Gastrocnemius medialis (tissue), 4 donors: ENCODE measurements at regions not wholly inside any gene's neighbourhood (a gene's known extent, or its start where the extent isn't known, plus 50 kb on each side); places are given as distances from the start of the nearest gene placed in this dataset.

Experiments used
- ATAC-seq, 2 donors: fragments of 150-250 bp; one replicate each; pipeline ENCODE4 v1.9.1; 2016
- DNase-seq, 2 donors: peaks; one replicate each; pipeline ENCODE4 v3.0.0-alpha.2; 2019
- H3K27ac ChIP-seq, 4 donors: fragments of 200-600 bp; sonication (generic); 1 replicate in 1 of 4; 2 replicates in 3 of 4; pipeline ENCODE4 v1.5.1; 2016 to 2018; ENCODE audit warnings: mild to moderate bottlenecking in 2 of 4, moderate library complexity in 1 of 4
- H3K27me3 ChIP-seq, 3 donors: fragments of 200-600 bp; sonication (generic) in 2 of 3; 1 replicate in 1 of 3; 2 replicates in 2 of 3; pipeline versions ENCODE4 v1.5.1 to v1.6.0; 2016 to 2019; ENCODE audit warnings: mild to moderate bottlenecking in 1 of 3, moderate library complexity in 1 of 3
- H3K36me3 ChIP-seq, 2 donors: fragments of 200-600 bp; sonication (generic) in 1 of 2; one replicate each; pipeline ENCODE4 v1.5.1; 2017 to 2018
- H3K4me1 ChIP-seq, 2 donors: fragments of 200-600 bp; sonication (generic) in 1 of 2; one replicate each; pipeline ENCODE4 v1.5.1; 2016 to 2017; ENCODE audit warnings: mild to moderate bottlenecking in 2 of 2
- H3K4me3 ChIP-seq, 4 donors: fragments of 200-600 bp; sonication (generic) in 3 of 4; 1 replicate in 1 of 4; 2 replicates in 3 of 4; pipeline ENCODE4 v1.5.1; 2016 to 2019; ENCODE audit warnings: mild to moderate bottlenecking in 2 of 4
- H3K9me3 ChIP-seq, 3 donors: fragments of 200-600 bp; sonication (generic) in 2 of 3; 1 replicate in 1 of 3; 2 replicates in 2 of 3; pipeline ENCODE4 v1.5.1; 2016 to 2019
- CTCF ChIP-seq, 5 experiments: fragments of 450-650 bp in 3 of 5; fragments of 200-600 bp in 2 of 5; sonication (generic) in 2 of 5; IDR thresholded peaks in 4 of 5; conservative IDR thresholded peaks in 1 of 5; 1 replicate in 4 of 5; 2 replicates in 1 of 5; pipeline ENCODE4 v1.5.1; 2016 to 2019; ENCODE audit warnings: antibody characterized with exemption in 5 of 5, mild to moderate bottlenecking in 3 of 5, moderate library complexity in 3 of 5
- POLR2A ChIP-seq, 2 donors: fragments of 450-650 bp; IDR thresholded peaks; one replicate each; pipeline ENCODE4 v1.6.1; 2017; ENCODE audit warnings: antibody characterized with exemption in 2 of 2, mild to moderate bottlenecking in 2 of 2, moderate library complexity in 2 of 2
- in situ Hi-C, 4 donors: fragments of 200-750 bp; cut with MboI; loops; one replicate each; pipeline versions ENCODE4 v1.15.0 to v1.8.0; 2017; ENCODE audit warnings: low sequenced_read_pairs in 4 of 4
- intact Hi-C: fragments of 100-400 bp; cut with DNase I; formaldehyde crosslinking; loops from one replicate; pipeline ENCODE4 v1.15.1; 2023; ENCODE audit warnings: low total_unique reads

DNA sequence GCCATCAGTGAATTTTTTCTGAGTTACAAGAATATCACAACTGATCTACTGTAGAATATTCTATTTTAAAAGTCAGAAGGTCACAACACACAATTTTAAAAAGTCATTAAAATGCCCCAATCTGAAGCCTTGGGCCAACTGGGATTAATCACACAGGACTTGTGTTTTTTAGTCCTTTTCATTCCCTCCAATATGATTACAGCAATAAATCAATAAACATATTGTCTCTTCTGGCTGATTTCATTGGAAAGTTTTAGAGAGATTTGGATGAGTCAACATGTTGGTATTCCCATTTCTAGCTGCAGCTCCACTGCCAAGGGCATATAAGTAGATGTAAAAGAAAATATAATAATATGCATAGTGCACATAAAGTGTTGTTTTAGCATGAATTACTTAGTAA, 85.8 kb downstream of the NIBAN1 start:
- Histone ChIP-seq H3K4me1 (peaks cover 32 to 54% of the 10 kb centered on the region in 2 donors), H3K36me3 (no peaks in the 10 kb centered on the region), H3K27ac (peak overlapping the region in 1 of 4 donors; percentile 57), H3K9me3 (no peaks in the 10 kb centered on the region), H3K4me3 (no peak overlapping the region), H3K27me3 (no peaks in the 10 kb centered on the region)
- intact Hi-C loops, result no loop called here
- no peak for TF ChIP-seq POLR2A (IDR thresholded peaks at IDR 0.05)
- no peak for TF ChIP-seq CTCF (IDR thresholded peaks at IDR 0.05 in 4 of 5, conservative IDR thresholded peaks at IDR 0.05 in 1 of 5)
- ATAC-seq, result no peak
- no peak for DNase-seq
- in situ Hi-C loops, result no loop called here

- intact Hi-C loops, result no loop called here
- H3K36me3 ChIP-seq, result no peaks in the 10 kb centered on the region
- H3K4me1 ChIP-seq, result peaks cover 30 to 31% of the 10 kb centered on the region in 2 donors
- in situ Hi-C loops, result no loop called here
- TF ChIP-seq CTCF (IDR thresholded peaks at IDR 0.05 in 4 of 5, conservative IDR thresholded peaks at IDR 0.05 in 1 of 5) (no peak), POLR2A (IDR thresholded peaks at IDR 0.05) (no peak)
- ATAC-seq (no peak), DNase-seq (no peak)
- no peak overlapping the region for H3K4me3 ChIP-seq
- H3K9me3 ChIP-seq, result no peaks in the 10 kb centered on the region
- H3K27ac ChIP-seq, result peak overlapping the region in 3 of 4 donors; percentile 35 to 47 (median 42)
- no peaks in the 10 kb centered on the region for H3K27me3 ChIP-seq
Observed at GRCh38 chr1:184882957-184883815, 91.1 kb downstream of the NIBAN1 start.

DNA sequence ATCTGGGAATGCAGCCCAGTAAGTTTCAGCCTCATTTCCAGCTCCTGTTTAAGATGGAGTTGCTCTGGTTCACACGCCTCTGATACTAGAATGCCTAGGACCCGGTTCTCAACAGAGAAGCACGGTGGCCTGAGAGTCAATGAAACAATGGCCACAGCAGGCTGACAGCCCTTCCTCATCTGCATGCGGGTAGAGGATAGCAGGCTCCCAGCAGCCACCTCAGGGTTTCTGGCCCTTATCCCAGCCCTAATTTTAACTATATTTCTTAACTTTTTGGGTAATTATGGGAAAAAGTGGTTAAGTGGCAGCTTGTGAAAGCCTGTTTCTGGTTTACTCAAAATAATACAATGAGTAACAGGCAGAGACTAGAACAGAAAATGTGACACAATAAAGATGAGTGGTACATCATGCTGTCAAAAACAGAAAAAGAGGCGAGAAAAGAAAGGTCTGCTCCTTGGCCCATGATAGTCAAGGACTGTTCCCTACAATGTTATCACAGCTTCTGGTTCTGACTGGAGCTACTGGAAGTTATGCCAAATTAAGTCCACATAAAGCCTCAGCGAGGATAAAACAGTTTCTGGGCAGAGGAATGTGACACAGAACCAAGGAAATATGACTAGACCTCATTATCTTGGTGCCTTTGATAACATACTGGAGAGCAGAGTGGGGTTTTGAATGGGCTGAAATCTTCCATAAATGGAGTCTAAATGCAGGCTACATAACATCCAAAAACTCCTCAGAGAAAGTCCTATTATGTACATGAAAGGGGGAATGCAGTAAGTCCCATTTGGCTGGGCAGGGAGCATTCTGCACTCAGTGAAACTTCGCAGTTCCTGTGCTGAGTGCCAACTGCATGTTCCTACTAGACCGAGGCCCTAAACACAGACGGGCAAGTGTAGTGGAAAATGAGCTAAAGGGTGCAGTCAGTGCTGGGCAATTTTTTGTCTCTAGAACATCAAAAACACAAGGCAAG, 92.1 kb downstream of the NIBAN1 start:
- H3K4me1 ChIP-seq, result peaks cover 31 to 34% of the 10 kb centered on the region in 2 donors
- peak overlapping the region in 3 of 4 donors; percentile 35 to 47 (median 42) for H3K27ac ChIP-seq
- intact Hi-C loops, result no loop called here
- no peaks in the 10 kb centered on the region for H3K9me3 ChIP-seq
- TF ChIP-seq CTCF (IDR thresholded peaks at IDR 0.05 in 4 of 5, conservative IDR thresholded peaks at IDR 0.05 in 1 of 5) (no peak), POLR2A (IDR thresholded peaks at IDR 0.05) (no peak)
- ATAC-seq, result no peak
- DNase-seq, result no peak
- H3K27me3 ChIP-seq, result no peaks in the 10 kb centered on the region
- no peaks in the 10 kb centered on the region for H3K36me3 ChIP-seq
- H3K4me3 ChIP-seq, result no peak overlapping the region
- in situ Hi-C loops, result no loop called here

GRCh38 chr1:184879876-184880557, 94.3 kb downstream of the NIBAN1 start:
- intact Hi-C loops, result loop anchor here (1.0 kb wide), 1 partner anchor 12 kb away; no protein-coding TSS in a partner anchor
- ATAC-seq (no peak), DNase-seq (no peak)
- no peaks in the 10 kb centered on the region for H3K36me3 ChIP-seq
- no peaks in the 10 kb centered on the region for H3K9me3 ChIP-seq
- peaks cover 26 to 31% of the 10 kb centered on the region in 2 donors for H3K4me1 ChIP-seq
- in situ Hi-C loops, result no loop called here
- no peaks in the 10 kb centered on the region for H3K27me3 ChIP-seq
- TF ChIP-seq CTCF (IDR thresholded peaks at IDR 0.05 in 4 of 5, conservative IDR thresholded peaks at IDR 0.05 in 1 of 5) (no peak), POLR2A (IDR thresholded peaks at IDR 0.05) (no peak)
- peak overlapping the region in 2 of 4 donors; percentile 6 to 19 for H3K27ac ChIP-seq
- H3K4me3 ChIP-seq, result no peak overlapping the region
